Gastroesophageal sphincter (tissue), 3 donors: ENCODE measurements at regions not wholly inside any gene's neighbourhood (a gene's known extent, or its start where the extent isn't known, plus 50 kb on each side); places are given as distances from the start of the nearest gene placed in this dataset.

ENCODE experiments used
- POLR2A ChIP-seq, 2 donors: fragments of 450-650 bp; IDR thresholded peaks; one replicate each; pipeline ENCODE4 v1.6.1; 2017; ENCODE audit warnings: antibody characterized with exemption in 2 of 2, mild to moderate bottlenecking in 2 of 2, moderate library complexity in 1 of 2
- TF ChIP-seq, protein P1 (sequence below), 4 experiments: fragments of 200-600 bp in 2 of 4; fragments of 450-650 bp in 2 of 4; sonication (generic) in 1 of 4; IDR thresholded peaks; one replicate each; pipeline ENCODE4 v1.5.1; 2017 to 2019; ENCODE audit warnings: antibody characterized with exemption in 4 of 4, mild to moderate bottlenecking in 2 of 4, moderate library complexity in 2 of 4

DNA sequence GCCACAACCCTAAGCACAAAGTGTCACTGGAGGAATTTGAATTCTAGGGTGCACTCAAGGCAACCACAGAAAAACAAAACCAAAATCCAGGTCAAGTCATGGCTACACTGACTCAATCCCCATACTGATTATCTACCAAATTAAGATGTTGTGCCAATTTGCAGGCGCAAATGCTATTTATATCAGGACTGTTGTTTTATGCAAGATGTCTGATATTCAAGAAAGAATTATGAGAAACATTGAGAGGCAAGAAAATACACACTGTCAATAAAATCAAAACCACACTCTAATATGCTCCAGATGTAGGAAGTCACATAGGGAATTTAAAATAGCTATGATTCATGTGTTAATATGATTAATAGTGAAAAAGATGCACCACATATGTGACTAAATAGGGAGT lies 141.3 kb upstream of the MINDY3 start:
- TF ChIP-seq, protein P1, sequence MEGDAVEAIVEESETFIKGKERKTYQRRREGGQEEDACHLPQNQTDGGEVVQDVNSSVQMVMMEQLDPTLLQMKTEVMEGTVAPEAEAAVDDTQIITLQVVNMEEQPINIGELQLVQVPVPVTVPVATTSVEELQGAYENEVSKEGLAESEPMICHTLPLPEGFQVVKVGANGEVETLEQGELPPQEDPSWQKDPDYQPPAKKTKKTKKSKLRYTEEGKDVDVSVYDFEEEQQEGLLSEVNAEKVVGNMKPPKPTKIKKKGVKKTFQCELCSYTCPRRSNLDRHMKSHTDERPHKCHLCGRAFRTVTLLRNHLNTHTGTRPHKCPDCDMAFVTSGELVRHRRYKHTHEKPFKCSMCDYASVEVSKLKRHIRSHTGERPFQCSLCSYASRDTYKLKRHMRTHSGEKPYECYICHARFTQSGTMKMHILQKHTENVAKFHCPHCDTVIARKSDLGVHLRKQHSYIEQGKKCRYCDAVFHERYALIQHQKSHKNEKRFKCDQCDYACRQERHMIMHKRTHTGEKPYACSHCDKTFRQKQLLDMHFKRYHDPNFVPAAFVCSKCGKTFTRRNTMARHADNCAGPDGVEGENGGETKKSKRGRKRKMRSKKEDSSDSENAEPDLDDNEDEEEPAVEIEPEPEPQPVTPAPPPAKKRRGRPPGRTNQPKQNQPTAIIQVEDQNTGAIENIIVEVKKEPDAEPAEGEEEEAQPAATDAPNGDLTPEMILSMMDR (IDR thresholded peaks at IDR 0.05) = no peak
- TF ChIP-seq POLR2A (IDR thresholded peaks at IDR 0.05) = no peak
